Osteoblast (primary cell): ENCODE measurements at regions not wholly inside any gene's neighbourhood (a gene's known extent, or its start where the extent isn't known, plus 50 kb on each side); places are given as distances from the start of the nearest gene placed in this dataset.

ENCODE experiments used
- DNase-seq: peaks from one replicate; pipeline ENCODE4 v3.0.0; 2011; ENCODE audit warnings: low spot score, mixed read lengths; ENCODE audit not compliant: insufficient read length; ENCODE audit errors: missing footprints
- H2AFZ ChIP-seq: 2 replicates; pipeline ENCODE4 v1.6.0; 2011; ENCODE audit warnings: mild to moderate bottlenecking, low read length
- H3K27ac ChIP-seq: 2 replicates; pipeline ENCODE4 v1.5.1; 2011; ENCODE audit warnings: mild to moderate bottlenecking, low read depth, low read length, moderate library complexity
- H3K27me3 ChIP-seq: 2 replicates; pipeline ENCODE4 v1.6.0; 2012; ENCODE audit warnings: mild to moderate bottlenecking, control low read depth, inconsistent platforms, low read length, moderate library complexity; ENCODE audit not compliant: insufficient read depth
- H3K36me3 ChIP-seq: 2 replicates; pipeline ENCODE4 v1.5.1; 2011; ENCODE audit warnings: mild to moderate bottlenecking, low read length, control low read depth, moderate library complexity; ENCODE audit not compliant: insufficient read depth
- H3K4me1 ChIP-seq: 2 replicates; pipeline ENCODE4 v1.5.1; 2011; ENCODE audit warnings: mild to moderate bottlenecking, low read length, control low read depth, moderate library complexity; ENCODE audit not compliant: insufficient read depth
- H3K4me2 ChIP-seq: 2 replicates; pipeline ENCODE4 v1.6.0; 2011; ENCODE audit warnings: mild to moderate bottlenecking, low read length; ENCODE audit not compliant: insufficient read depth
- H3K4me3 ChIP-seq: fragments of 200-600 bp; sonication (generic); 3 replicates; pipeline ENCODE4 v1.5.1; 2012; ENCODE audit warnings: mild to moderate bottlenecking, low read length, inconsistent platforms; ENCODE audit not compliant: insufficient read depth
- H3K79me2 ChIP-seq: 2 replicates; pipeline ENCODE4 v1.6.0; 2012; ENCODE audit warnings: mild to moderate bottlenecking, low read length, control low read depth, inconsistent platforms; ENCODE audit not compliant: insufficient read depth
- H3K9me3 ChIP-seq: 2 replicates; pipeline ENCODE4 v1.5.1; 2011; ENCODE audit warnings: low read depth, low read length, control low read depth
- H4K20me1 ChIP-seq: 2 replicates; pipeline ENCODE4 v1.6.0; 2012; ENCODE audit warnings: mild to moderate bottlenecking, low read length, control low read depth; ENCODE audit not compliant: insufficient read depth
- CTCF ChIP-seq: IDR thresholded peaks from 2 replicates; pipeline ENCODE4 v1.5.1; 2011; ENCODE audit warnings: mild to moderate bottlenecking, low read depth, low read length, moderate library complexity; ENCODE audit errors: extremely low read depth

DNA sequence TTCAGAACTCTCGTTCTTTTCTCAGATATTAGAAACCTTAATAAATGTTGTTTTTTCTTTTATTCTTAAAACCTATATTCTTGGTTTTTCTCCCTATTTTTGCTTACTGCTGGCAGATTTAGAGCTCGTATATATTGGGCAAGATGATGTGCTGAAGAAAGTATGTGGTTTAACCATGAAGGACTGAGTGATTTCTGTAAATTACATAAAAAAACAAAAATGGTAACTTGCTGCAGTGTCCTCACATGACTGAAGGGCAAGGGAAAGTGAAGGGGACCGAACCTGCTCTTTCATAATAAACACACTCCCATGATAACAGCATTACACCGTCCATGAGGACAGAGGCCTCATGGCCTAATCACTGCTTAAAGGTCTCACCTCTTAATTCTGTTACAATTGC lies 393.8 kb upstream of the ZNF608 start:
- no peaks in the 10 kb centered on the region for H3K9me3 ChIP-seq

GRCh38 chr5:125140855-125141254 lies 394.4 kb upstream of the ZNF608 start:
- Histone ChIP-seq H3K4me3 (no peak overlapping the region), H3K79me2 (no peaks in the 10 kb centered on the region)

More for the DNA sequence above, 393.8 kb upstream of the ZNF608 start:
- no peak for DNase-seq
- Histone ChIP-seq H4K20me1 (no peaks in the 10 kb centered on the region), H3K27me3 (no peaks in the 10 kb centered on the region), H3K4me1 (peaks cover 5% of the 10 kb centered on the region), H3K4me3 (no peak overlapping the region), H3K27ac (no peak overlapping the region), H3K36me3 (no peaks in the 10 kb centered on the region), H3K79me2 (no peaks in the 10 kb centered on the region), H2AFZ (no peak overlapping the region), H3K4me2 (no peak overlapping the region)
- no peak for TF ChIP-seq CTCF

GRCh38 chr5:125142458-125142857 lies 396.0 kb upstream of the ZNF608 start:
- Histone ChIP-seq H3K27me3 (no peaks in the 10 kb centered on the region), H3K4me3 (no peak overlapping the region), H2AFZ (no peak overlapping the region), H3K9me3 (no peaks in the 10 kb centered on the region), H3K27ac (no peak overlapping the region), H3K4me1 (peaks cover 5% of the 10 kb centered on the region), H3K4me2 (no peak overlapping the region), H3K79me2 (no peaks in the 10 kb centered on the region), H3K36me3 (no peaks in the 10 kb centered on the region), H4K20me1 (no peaks in the 10 kb centered on the region)
- no peak for DNase-seq
- TF ChIP-seq CTCF: no peak

More at GRCh38 chr5:125140855-125141254, 394.4 kb upstream of the ZNF608 start:
- H4K20me1 ChIP-seq: no peaks in the 10 kb centered on the region
- no peak overlapping the region for H2AFZ ChIP-seq
- H3K4me1 ChIP-seq: peaks cover 5% of the 10 kb centered on the region
- no peaks in the 10 kb centered on the region for H3K36me3 ChIP-seq
- H3K27ac ChIP-seq: no peak overlapping the region
- DNase-seq: peak; percentile 35
- H3K9me3 ChIP-seq: no peaks in the 10 kb centered on the region
- no peak for TF ChIP-seq CTCF
- H3K4me2 ChIP-seq: no peak overlapping the region
- no peaks in the 10 kb centered on the region for H3K27me3 ChIP-seq

GRCh38 chr5:125143011-125143410 lies 396.6 kb upstream of the ZNF608 start:
- no peaks in the 10 kb centered on the region for H3K79me2 ChIP-seq
- H3K27me3 ChIP-seq: no peaks in the 10 kb centered on the region
- H3K4me1 ChIP-seq: peaks cover 5% of the 10 kb centered on the region
- no peak for TF ChIP-seq CTCF
- H3K36me3 ChIP-seq: no peaks in the 10 kb centered on the region
- no peak overlapping the region for H3K4me2 ChIP-seq
- H4K20me1 ChIP-seq: no peaks in the 10 kb centered on the region
- H3K4me3 ChIP-seq: no peak overlapping the region
- H3K9me3 ChIP-seq: no peaks in the 10 kb centered on the region
- H2AFZ ChIP-seq: no peak overlapping the region
- DNase-seq: no peak
- no peak overlapping the region for H3K27ac ChIP-seq
